ENCODE measurements at regions not wholly inside any gene's neighbourhood (a gene's known extent, or its start where the extent isn't known, plus 50 kb on each side); places are given as distances from the start of the nearest gene placed in this dataset.
A peak's percentile ranks its signal among the peaks of the same experiment; 100 is the strongest.
"Not testable (repeated sequence)": the region's sequence is repeated elsewhere in the genome, so short reads cannot be mapped to it uniquely, and the experiment has no call there.

- no peak overlapping the region for H3K4me3 ChIP-seq (ENCODE audit: low read depth, low read length)
- DNase-seq (ENCODE audit: low read depth): no peak
These were observed 268.0 kb downstream of the BTG1 start for GRCh38 chr12:91877456-91878235.

- peak; percentile 58 for DNase-seq (ENCODE audit: low read depth)
- no peak overlapping the region for H3K4me3 ChIP-seq (ENCODE audit: low read depth, low read length)
These were observed 268.6 kb downstream of the BTG1 start for GRCh38 chr12:91877022-91877421.

- not testable (repeated sequence) for H3K4me3 ChIP-seq (ENCODE audit: low read depth, low read length); DNase-seq (ENCODE audit: low read depth)
These were observed 270.0 kb downstream of the BTG1 start for GRCh38 chr12:91875671-91876070.

GRCh38 chr12:91874086-91874865 lies 271.4 kb downstream of the BTG1 start:
- H3K4me3 ChIP-seq (ENCODE audit: low read depth, low read length): no peak overlapping the region
- no peak for DNase-seq (ENCODE audit: low read depth)

GRCh38 chr12:91871751-91872150 lies 273.9 kb downstream of the BTG1 start:
- no peak for DNase-seq (ENCODE audit: low read depth)
- H3K4me3 ChIP-seq (ENCODE audit: low read depth, low read length): no peak overlapping the region

- H3K4me3 ChIP-seq (ENCODE audit: low read depth, low read length): no peak overlapping the region
- no peak for DNase-seq (ENCODE audit: low read depth)
These were observed 274.6 kb downstream of the BTG1 start for GRCh38 chr12:91870872-91871707.

- no peak overlapping the region for H3K4me3 ChIP-seq (ENCODE audit: low read depth, low read length)
- DNase-seq (ENCODE audit: low read depth): no peak
These were observed 277.6 kb downstream of the BTG1 start for GRCh38 chr12:91868054-91868453.

GRCh38 chr12:91866566-91866965 lies 279.1 kb downstream of the BTG1 start:
- no peak for DNase-seq (ENCODE audit: low read depth)
- no peak overlapping the region for H3K4me3 ChIP-seq (ENCODE audit: low read depth, low read length)

GRCh38 chr12:91863702-91864101 lies 281.9 kb downstream of the BTG1 start:
- no peak for DNase-seq (ENCODE audit: low read depth)
- H3K4me3 ChIP-seq (ENCODE audit: low read depth, low read length): no peak overlapping the region

GRCh38 chr12:91861554-91861953 lies 284.1 kb downstream of the BTG1 start:
- DNase-seq (ENCODE audit: low read depth): no peak
- no peak overlapping the region for H3K4me3 ChIP-seq (ENCODE audit: low read depth, low read length)

- H3K4me3 ChIP-seq (ENCODE audit: low read depth, low read length): no peak overlapping the region
- DNase-seq (ENCODE audit: low read depth): no peak
These were observed 286.3 kb downstream of the BTG1 start for GRCh38 chr12:91859347-91859746.

GRCh38 chr12:91857813-91858542 lies 287.7 kb downstream of the BTG1 start:
- no peak overlapping the region for H3K4me3 ChIP-seq (ENCODE audit: low read depth, low read length)
- DNase-seq (ENCODE audit: low read depth): no peak

GRCh38 chr12:91854725-91855124 lies 290.9 kb downstream of the BTG1 start:
- no peak overlapping the region for H3K4me3 ChIP-seq (ENCODE audit: low read depth, low read length)
- peak; percentile 74 for DNase-seq (ENCODE audit: low read depth)

- no peak overlapping the region for H3K4me3 ChIP-seq (ENCODE audit: low read depth, low read length)
- DNase-seq (ENCODE audit: low read depth): no peak
These were observed 292.1 kb downstream of the BTG1 start for GRCh38 chr12:91853350-91854127.

GRCh38 chr12:91852634-91853033 lies 293.0 kb downstream of the BTG1 start:
- DNase-seq (ENCODE audit: low read depth): peak; percentile 12
- H3K4me3 ChIP-seq (ENCODE audit: low read depth, low read length): no peak overlapping the region

GRCh38 chr12:91851741-91852477 lies 293.7 kb downstream of the BTG1 start:
- no peak overlapping the region for H3K4me3 ChIP-seq (ENCODE audit: low read depth, low read length)
- DNase-seq (ENCODE audit: low read depth): no peak

- H3K4me3 ChIP-seq (ENCODE audit: low read depth, low read length): no peak overlapping the region
- DNase-seq (ENCODE audit: low read depth): no peak
These were observed 299.1 kb downstream of the BTG1 start for GRCh38 chr12:91846466-91847055.

- DNase-seq (ENCODE audit: low read depth): no peak
These were observed 300.3 kb downstream of the BTG1 start for GRCh38 chr12:91845365-91845764.

More at GRCh38 chr12:91845365-91845764, 300.3 kb downstream of the BTG1 start:
- no peak overlapping the region for H3K4me3 ChIP-seq (ENCODE audit: low read depth, low read length)
